WTC11 (cell line): ENCODE measurements at regions not wholly inside any gene's neighbourhood (a gene's known extent, or its start where the extent isn't known, plus 50 kb on each side); places are given as distances from the start of the nearest gene placed in this dataset.

Experiments
- TCF7 ChIP-seq: sonication (generic); formaldehyde crosslinking; IDR thresholded peaks from 2 replicates; pipeline ENCODE4 v1.8.0; 2022; ENCODE audit warnings: mild to moderate bottlenecking, low read depth, missing genetic modification reagents, moderate library complexity
- TF ChIP-seq, protein P1 (sequence below): sonication (generic); formaldehyde crosslinking; IDR thresholded peaks from 2 replicates; pipeline ENCODE4 v1.8.0; 2023; ENCODE audit warnings: missing genetic modification reagents

- TF ChIP-seq, protein P1, sequence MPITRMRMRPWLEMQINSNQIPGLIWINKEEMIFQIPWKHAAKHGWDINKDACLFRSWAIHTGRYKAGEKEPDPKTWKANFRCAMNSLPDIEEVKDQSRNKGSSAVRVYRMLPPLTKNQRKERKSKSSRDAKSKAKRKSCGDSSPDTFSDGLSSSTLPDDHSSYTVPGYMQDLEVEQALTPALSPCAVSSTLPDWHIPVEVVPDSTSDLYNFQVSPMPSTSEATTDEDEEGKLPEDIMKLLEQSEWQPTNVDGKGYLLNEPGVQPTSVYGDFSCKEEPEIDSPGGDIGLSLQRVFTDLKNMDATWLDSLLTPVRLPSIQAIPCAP (CRISPR knock-in tag) = no peak
- TF ChIP-seq TCF7 (CRISPR knock-in tag) = no peak
Observed at GRCh38 chr20:24815931-24816330, 133.1 kb upstream of the CST7 start.
